Uterus (tissue), 3 donors: ENCODE measurements at regions not wholly inside any gene's neighbourhood (a gene's known extent, or its start where the extent isn't known, plus 50 kb on each side); places are given as distances from the start of the nearest gene placed in this dataset.

Experiments used
- DNase-seq, 2 donors: peaks; one replicate each; pipeline ENCODE4 v3.0.0-alpha.2; 2019 to 2020
- H3K27ac ChIP-seq, 2 donors: fragments of 200-600 bp; sonication (generic); 1 replicate in 1 of 2; 2 replicates in 1 of 2; pipeline ENCODE4 v1.5.1; 2016 to 2018
- H3K27me3 ChIP-seq, 2 donors: fragments of 200-600 bp; sonication (generic); one replicate each; pipeline ENCODE4 v1.5.1; 2018 to 2019; ENCODE audit warnings: control low read depth in 1 of 2
- H3K36me3 ChIP-seq, 2 donors: fragments of 200-600 bp; sonication (generic); one replicate each; pipeline ENCODE4 v1.5.1; 2019; ENCODE audit warnings: control low read depth in 1 of 2
- H3K4me1 ChIP-seq, 2 donors: fragments of 200-600 bp; sonication (generic); one replicate each; pipeline ENCODE4 v1.5.1; 2018 to 2019; ENCODE audit warnings: control low read depth in 1 of 2
- H3K4me3 ChIP-seq, 2 donors: fragments of 200-600 bp; sonication (generic); 1 replicate in 1 of 2; 2 replicates in 1 of 2; pipeline ENCODE4 v1.5.1; 2018 to 2019; ENCODE audit warnings: mild to moderate bottlenecking in 1 of 2
- H3K9me3 ChIP-seq, 2 donors: fragments of 200-600 bp; sonication (generic); one replicate each; pipeline ENCODE4 v1.5.1; 2019; ENCODE audit warnings: control low read depth in 1 of 2
- POLR2A ChIP-seq, 2 donors: fragments of 450-650 bp; IDR thresholded peaks; one replicate each; pipeline ENCODE4 v1.6.1; 2016; ENCODE audit warnings: antibody characterized with exemption in 2 of 2, mild to moderate bottlenecking in 1 of 2, moderate library complexity in 1 of 2
- intact Hi-C: fragments of 100-400 bp; cut with DNase I; formaldehyde crosslinking; loops from one replicate; pipeline ENCODE4 v1.15.1; 2023; ENCODE audit warnings: low total_unique reads
- TF ChIP-seq, protein P1 (sequence below), 4 experiments: fragments of 200-600 bp in 2 of 4; fragments of 450-650 bp in 2 of 4; sonication (generic) in 2 of 4; IDR thresholded peaks; one replicate each; pipeline ENCODE4 v1.5.1; 2016 to 2019; ENCODE audit warnings: antibody characterized with exemption in 4 of 4, mild to moderate bottlenecking in 2 of 4, moderate library complexity in 1 of 4
- donor health status: DM: yes; HTN: yes; CAD: no.

DNA sequence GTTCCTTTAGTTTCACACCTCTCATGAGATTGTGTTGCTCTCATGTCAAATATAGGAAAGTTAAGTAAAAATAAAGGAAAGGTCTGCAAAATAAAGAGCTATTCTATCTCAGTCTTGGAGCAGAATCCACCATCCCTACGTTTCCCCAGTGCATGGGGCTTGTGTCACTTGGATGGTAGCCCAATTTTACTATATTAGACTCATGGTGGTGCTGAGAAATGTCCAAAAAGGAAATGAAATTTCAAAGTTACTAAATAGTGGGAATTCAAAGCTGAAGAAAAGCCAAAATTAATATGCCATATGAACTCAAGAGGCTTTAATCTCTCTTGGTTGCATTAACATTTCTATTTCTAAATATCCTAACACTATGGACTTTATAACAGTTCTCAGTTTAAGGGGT lies 1283.3 kb upstream of the GJE1 start:
- no peak for DNase-seq
- Histone ChIP-seq H3K4me3 (no peak overlapping the region), H3K9me3 (no peaks in the 10 kb centered on the region), H3K27me3 (no peaks in the 10 kb centered on the region), H3K36me3 (no peaks in the 10 kb centered on the region), H3K4me1 (no peaks in the 10 kb centered on the region), H3K27ac (no peak overlapping the region)
- intact Hi-C loops = no loop called here
- TF ChIP-seq, protein P1, sequence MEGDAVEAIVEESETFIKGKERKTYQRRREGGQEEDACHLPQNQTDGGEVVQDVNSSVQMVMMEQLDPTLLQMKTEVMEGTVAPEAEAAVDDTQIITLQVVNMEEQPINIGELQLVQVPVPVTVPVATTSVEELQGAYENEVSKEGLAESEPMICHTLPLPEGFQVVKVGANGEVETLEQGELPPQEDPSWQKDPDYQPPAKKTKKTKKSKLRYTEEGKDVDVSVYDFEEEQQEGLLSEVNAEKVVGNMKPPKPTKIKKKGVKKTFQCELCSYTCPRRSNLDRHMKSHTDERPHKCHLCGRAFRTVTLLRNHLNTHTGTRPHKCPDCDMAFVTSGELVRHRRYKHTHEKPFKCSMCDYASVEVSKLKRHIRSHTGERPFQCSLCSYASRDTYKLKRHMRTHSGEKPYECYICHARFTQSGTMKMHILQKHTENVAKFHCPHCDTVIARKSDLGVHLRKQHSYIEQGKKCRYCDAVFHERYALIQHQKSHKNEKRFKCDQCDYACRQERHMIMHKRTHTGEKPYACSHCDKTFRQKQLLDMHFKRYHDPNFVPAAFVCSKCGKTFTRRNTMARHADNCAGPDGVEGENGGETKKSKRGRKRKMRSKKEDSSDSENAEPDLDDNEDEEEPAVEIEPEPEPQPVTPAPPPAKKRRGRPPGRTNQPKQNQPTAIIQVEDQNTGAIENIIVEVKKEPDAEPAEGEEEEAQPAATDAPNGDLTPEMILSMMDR (IDR thresholded peaks at IDR 0.05) = no peak
- TF ChIP-seq POLR2A (IDR thresholded peaks at IDR 0.05) = no peak

DNA sequence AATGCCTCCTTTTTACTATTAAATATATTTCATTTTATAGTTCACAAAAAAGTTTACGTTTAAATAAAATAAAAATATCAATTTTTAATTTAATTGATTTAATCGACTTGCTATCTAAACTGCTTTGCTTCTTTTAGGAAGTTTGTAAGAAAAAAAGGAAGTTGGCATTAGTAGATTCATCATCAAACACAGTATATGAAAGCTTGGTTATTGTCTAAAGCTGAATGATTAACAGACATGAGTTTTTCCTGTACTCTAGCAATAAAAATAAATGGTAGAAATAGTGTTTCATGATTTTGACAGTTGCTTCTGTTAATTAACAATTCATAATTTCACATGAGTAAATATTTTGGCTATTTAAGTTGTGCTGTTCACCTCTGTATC lies 1285.5 kb upstream of the GJE1 start:
- DNase-seq = no peak
- intact Hi-C loops = no loop called here
- TF ChIP-seq POLR2A (IDR thresholded peaks at IDR 0.05) = no peak
- TF ChIP-seq, protein P1 (IDR thresholded peaks at IDR 0.05) = no peak
- no peak overlapping the region for H3K27ac ChIP-seq
- no peaks in the 10 kb centered on the region for H3K36me3 ChIP-seq
- H3K9me3 ChIP-seq = no peaks in the 10 kb centered on the region
- H3K4me1 ChIP-seq = no peaks in the 10 kb centered on the region
- no peak overlapping the region for H3K4me3 ChIP-seq
- H3K27me3 ChIP-seq = no peaks in the 10 kb centered on the region

GRCh38 chr6:140846503-140847261 lies 1286.0 kb upstream of the GJE1 start:
- TF ChIP-seq, protein P1 (IDR thresholded peaks at IDR 0.05) = no peak
- no peak for TF ChIP-seq POLR2A (IDR thresholded peaks at IDR 0.05)
- Histone ChIP-seq H3K9me3 (no peaks in the 10 kb centered on the region), H3K4me1 (no peaks in the 10 kb centered on the region), H3K27me3 (no peaks in the 10 kb centered on the region), H3K36me3 (no peaks in the 10 kb centered on the region), H3K27ac (no peak overlapping the region), H3K4me3 (no peak overlapping the region)
- no peak for DNase-seq
- intact Hi-C loops = no loop called here

- intact Hi-C loops = no loop called here
- Histone ChIP-seq H3K36me3 (no peaks in the 10 kb centered on the region), H3K4me3 (no peak overlapping the region), H3K27me3 (no peaks in the 10 kb centered on the region), H3K27ac (no peak overlapping the region), H3K4me1 (no peaks in the 10 kb centered on the region), H3K9me3 (no peaks in the 10 kb centered on the region)
- DNase-seq = no peak
- TF ChIP-seq, protein P1 (IDR thresholded peaks at IDR 0.05) = no peak
- TF ChIP-seq POLR2A (IDR thresholded peaks at IDR 0.05) = no peak
Observed at GRCh38 chr6:140845701-140846100, 1287.0 kb upstream of the GJE1 start.

- Histone ChIP-seq H3K27ac (no peak overlapping the region), H3K36me3 (no peaks in the 10 kb centered on the region)
- intact Hi-C loops = no loop called here
Observed at GRCh38 chr6:140844167-140844566, 1288.6 kb upstream of the GJE1 start.

More at GRCh38 chr6:140844167-140844566, 1288.6 kb upstream of the GJE1 start:
- H3K9me3 ChIP-seq = no peaks in the 10 kb centered on the region
- H3K4me3 ChIP-seq = no peak overlapping the region
- no peaks in the 10 kb centered on the region for H3K4me1 ChIP-seq
- TF ChIP-seq POLR2A (IDR thresholded peaks at IDR 0.05) = no peak
- TF ChIP-seq, protein P1 (IDR thresholded peaks at IDR 0.05) = no peak
- no peaks in the 10 kb centered on the region for H3K27me3 ChIP-seq
- no peak for DNase-seq
